Germinal center (tissue), 1 donor: ENCODE measurements at regions not wholly inside any gene's neighbourhood (a gene's known extent, or its start where the extent isn't known, plus 50 kb on each side); places are given as distances from the start of the nearest gene placed in this dataset.
A peak's percentile ranks its signal among the peaks of the same experiment; 100 is the strongest.

Source experiments
- DNase-seq: peaks from one replicate; pipeline ENCODE4 v3.0.0; 2012; ENCODE audit warnings: mixed read lengths, low spot score

GRCh38 chr13:53201454-53202225 is 173.0 kb downstream of the OLFM4 start:
- DNase-seq, result no peak

- DNase-seq, result no peak
These were observed 176.0 kb downstream of the OLFM4 start for GRCh38 chr13:53204598-53204997.

GRCh38 chr13:53206455-53206854 is 177.8 kb downstream of the OLFM4 start:
- DNase-seq, result no peak

- DNase-seq, result no peak
These were observed 178.9 kb downstream of the OLFM4 start for GRCh38 chr13:53207556-53207955.

- DNase-seq, result no peak
These were observed 185.8 kb downstream of the OLFM4 start for GRCh38 chr13:53214433-53214832.

GRCh38 chr13:53215563-53215962 is 186.9 kb downstream of the OLFM4 start:
- no peak for DNase-seq

- DNase-seq, result no peak
These were observed 188.2 kb downstream of the OLFM4 start for GRCh38 chr13:53216773-53217172.

- DNase-seq, result no peak
These were observed 188.6 kb downstream of the OLFM4 start for GRCh38 chr13:53217194-53217593.

GRCh38 chr13:53220038-53220437 is 191.4 kb downstream of the OLFM4 start:
- DNase-seq, result no peak

- DNase-seq, result no peak
These were observed 209.1 kb downstream of the OLFM4 start for GRCh38 chr13:53237696-53238095.

GRCh38 chr13:53238261-53238660 is 209.6 kb downstream of the OLFM4 start:
- no peak for DNase-seq

GRCh38 chr13:53240401-53241025 is 211.9 kb downstream of the OLFM4 start:
- no peak for DNase-seq

GRCh38 chr13:53241891-53242348 is 213.3 kb downstream of the OLFM4 start:
- no peak for DNase-seq

- DNase-seq, result no peak
These were observed 220.6 kb downstream of the OLFM4 start for GRCh38 chr13:53249236-53249635.

GRCh38 chr13:53250272-53250875 is 221.8 kb downstream of the OLFM4 start:
- peak; percentile 14 for DNase-seq

- no peak for DNase-seq
These were observed 222.4 kb downstream of the OLFM4 start for GRCh38 chr13:53250977-53251376.

GRCh38 chr13:53254500-53254899 is 225.9 kb downstream of the OLFM4 start:
- DNase-seq, result no peak

GRCh38 chr13:53255795-53256194 is 227.2 kb downstream of the OLFM4 start:
- no peak for DNase-seq

GRCh38 chr13:53260594-53260993 is 232.0 kb downstream of the OLFM4 start:
- no peak for DNase-seq

- DNase-seq, result no peak
These were observed 236.3 kb downstream of the OLFM4 start for GRCh38 chr13:53264751-53265385.

GRCh38 chr13:53266757-53267156 is 238.1 kb downstream of the OLFM4 start:
- DNase-seq, result no peak

GRCh38 chr13:53269634-53270033 is 241.0 kb downstream of the OLFM4 start:
- DNase-seq, result no peak

- DNase-seq, result no peak
These were observed 244.3 kb downstream of the OLFM4 start for GRCh38 chr13:53272873-53273272.
